Activated T-cell treated with anti-CD3 and anti-CD28 coated beads for 48 hours (primary cell): ENCODE measurements at regions not wholly inside any gene's neighbourhood (a gene's known extent, or its start where the extent isn't known, plus 50 kb on each side); places are given as distances from the start of the nearest gene placed in this dataset.

Source experiments
- DNase-seq: peaks from one replicate; pipeline ENCODE4 v3.0.0-alpha.2; 2020; ENCODE audit warnings: low read depth

- no peak for DNase-seq
These were observed 235.1 kb downstream of the UQCRFS1 start for GRCh38 chr19:28977826-28978225.

- DNase-seq, result no peak
These were observed 240.7 kb downstream of the UQCRFS1 start for GRCh38 chr19:28972058-28972852.

- DNase-seq, result no peak
These were observed 241.4 kb downstream of the UQCRFS1 start for GRCh38 chr19:28971513-28971912.

GRCh38 chr19:28971049-28971448 lies 241.9 kb downstream of the UQCRFS1 start:
- no peak for DNase-seq

- DNase-seq, result no peak
These were observed 244.2 kb downstream of the UQCRFS1 start for GRCh38 chr19:28968721-28969120.

- DNase-seq, result no peak
These were observed 246.1 kb downstream of the UQCRFS1 start for GRCh38 chr19:28966737-28967399.

GRCh38 chr19:28964500-28964899 lies 248.5 kb downstream of the UQCRFS1 start:
- no peak for DNase-seq

GRCh38 chr19:28963486-28964250 lies 249.3 kb downstream of the UQCRFS1 start:
- DNase-seq, result no peak

GRCh38 chr19:28961772-28962500 lies 251.0 kb downstream of the UQCRFS1 start:
- DNase-seq, result no peak

- DNase-seq, result no peak
These were observed 251.8 kb downstream of the UQCRFS1 start for GRCh38 chr19:28960986-28961705.

- DNase-seq, result no peak
These were observed 252.4 kb downstream of the UQCRFS1 start for GRCh38 chr19:28960586-28960985.

GRCh38 chr19:28956961-28957360 lies 256.0 kb downstream of the UQCRFS1 start:
- no peak for DNase-seq

GRCh38 chr19:28956421-28956820 lies 256.5 kb downstream of the UQCRFS1 start:
- no peak for DNase-seq

- no peak for DNase-seq
These were observed 263.4 kb downstream of the UQCRFS1 start for GRCh38 chr19:28949535-28949934.

GRCh38 chr19:28949027-28949426 lies 263.9 kb downstream of the UQCRFS1 start:
- DNase-seq, result no peak

GRCh38 chr19:28948566-28948965 lies 264.4 kb downstream of the UQCRFS1 start:
- no peak for DNase-seq

- no peak for DNase-seq
These were observed 264.9 kb downstream of the UQCRFS1 start for GRCh38 chr19:28948026-28948425.

- DNase-seq, result no peak
These were observed 269.3 kb downstream of the UQCRFS1 start for GRCh38 chr19:28943651-28944050.

- no peak for DNase-seq
These were observed 271.1 kb downstream of the UQCRFS1 start for GRCh38 chr19:28941833-28942232.

GRCh38 chr19:28940751-28941500 lies 272.0 kb downstream of the UQCRFS1 start:
- DNase-seq, result no peak

GRCh38 chr19:28939236-28939635 lies 273.7 kb downstream of the UQCRFS1 start:
- no peak for DNase-seq
